ENCODE measurements at regions not wholly inside any gene's neighbourhood (a gene's known extent, or its start where the extent isn't known, plus 50 kb on each side); places are given as distances from the start of the nearest gene placed in this dataset.
"Not testable (repeated sequence)": the region's sequence is repeated elsewhere in the genome, so short reads cannot be mapped to it uniquely, and the experiment has no call there.

- DNase-seq = no peak
Measured at GRCh38 chr10:94232711-94233383, 129.9 kb downstream of the NOC3L start.

GRCh38 chr10:94235461-94235860, 127.3 kb downstream of the NOC3L start:
- no peak for DNase-seq

GRCh38 chr10:94238006-94238617, 124.6 kb downstream of the NOC3L start:
- DNase-seq = no peak

DNA sequence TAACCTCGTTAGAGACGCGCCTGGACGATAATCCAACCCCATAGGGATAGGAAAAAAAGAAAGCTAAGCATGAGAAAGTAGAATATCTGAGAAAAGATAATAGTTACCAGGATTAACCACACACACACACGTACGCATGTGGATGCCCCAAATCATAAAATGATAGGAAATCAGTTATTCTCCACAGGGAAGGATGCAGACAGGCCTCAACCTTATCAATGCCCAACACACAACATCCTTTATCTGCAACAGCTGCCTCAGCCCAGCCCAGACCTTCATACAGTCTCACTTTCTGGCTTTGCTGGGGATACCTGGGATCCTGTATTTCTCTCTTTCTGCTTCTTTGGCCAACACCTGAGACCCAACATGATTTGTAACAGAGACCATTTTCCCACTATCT, 123.0 kb downstream of the NOC3L start:
- DNase-seq = no peak

GRCh38 chr10:94240491-94240890, 122.2 kb downstream of the NOC3L start:
- DNase-seq = no peak

DNA sequence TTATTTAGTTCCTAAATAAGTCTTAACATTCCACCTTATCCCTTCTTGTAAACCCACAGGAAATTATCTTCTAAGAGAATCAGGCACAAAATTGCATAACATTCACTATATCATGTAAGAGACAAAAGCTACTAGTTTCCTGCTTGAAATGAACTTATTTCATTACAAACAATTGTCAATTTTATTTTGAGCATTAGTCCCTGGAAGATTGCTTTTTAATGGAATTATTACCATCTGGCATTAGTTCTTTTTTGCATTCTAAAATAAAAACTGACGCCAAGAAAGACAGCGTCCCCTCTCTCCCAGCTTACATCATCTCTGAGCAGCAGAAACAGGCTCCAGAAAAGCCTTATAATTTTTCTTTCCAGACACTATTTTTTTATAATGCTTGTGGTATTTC, 121.8 kb downstream of the NOC3L start:
- no peak for DNase-seq

- no peak for DNase-seq
Measured at GRCh38 chr10:94251098-94251497, 111.6 kb downstream of the NOC3L start.

- no peak for DNase-seq
Measured at GRCh38 chr10:94251568-94251967, 111.2 kb downstream of the NOC3L start.

- DNase-seq = not testable (repeated sequence)
Measured at GRCh38 chr10:94257407-94257806, 105.3 kb downstream of the NOC3L start.

- no peak for DNase-seq
Measured at GRCh38 chr10:94260455-94260854, 102.3 kb downstream of the NOC3L start.

- DNase-seq = no peak
Measured at GRCh38 chr10:94264085-94264484, 98.7 kb downstream of the NOC3L start.

DNA sequence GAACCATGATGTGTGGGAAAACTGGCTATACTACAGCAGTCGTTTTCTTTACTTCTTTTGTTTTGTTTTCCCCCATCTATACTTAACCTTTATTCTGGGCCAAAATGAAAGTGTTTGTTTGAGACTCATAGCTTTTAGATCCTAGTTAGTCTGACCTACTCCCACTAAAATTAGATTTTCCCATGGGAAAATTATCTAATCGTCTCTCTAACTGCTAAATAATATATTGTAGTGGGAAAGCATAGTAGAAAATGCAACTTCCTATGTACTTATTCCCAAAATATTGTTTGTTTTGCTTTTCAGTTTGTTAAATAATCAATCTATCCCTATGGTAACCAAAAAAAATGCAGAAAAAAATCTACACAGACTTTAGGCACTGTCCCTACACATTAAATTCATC, 96.6 kb downstream of the NOC3L start:
- DNase-seq = no peak

- no peak for DNase-seq
Measured at GRCh38 chr10:94268652-94269051, 94.1 kb downstream of the NOC3L start.

GRCh38 chr10:94274142-94274787, 88.5 kb downstream of the NOC3L start:
- no peak for DNase-seq

DNA sequence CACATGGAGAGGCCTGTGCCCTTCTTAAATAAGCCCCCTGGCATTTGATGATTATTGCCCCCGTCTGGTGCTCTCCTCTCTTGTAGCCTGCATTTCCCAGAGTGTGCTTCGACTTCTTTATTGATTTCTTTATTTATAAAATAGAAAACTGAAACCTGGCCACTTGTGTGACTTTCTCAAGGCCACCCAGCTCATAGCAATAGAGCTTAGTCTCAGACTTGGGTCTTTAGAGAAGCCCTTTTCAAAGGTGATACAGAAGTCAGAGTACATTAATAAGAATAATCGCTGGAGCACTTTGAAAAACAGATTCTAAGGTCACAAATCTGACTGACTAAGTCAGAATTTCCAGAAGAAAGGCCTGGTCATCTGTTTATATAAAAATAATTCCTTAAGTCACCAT, 86.6 kb downstream of the NOC3L start:
- DNase-seq = no peak

DNA sequence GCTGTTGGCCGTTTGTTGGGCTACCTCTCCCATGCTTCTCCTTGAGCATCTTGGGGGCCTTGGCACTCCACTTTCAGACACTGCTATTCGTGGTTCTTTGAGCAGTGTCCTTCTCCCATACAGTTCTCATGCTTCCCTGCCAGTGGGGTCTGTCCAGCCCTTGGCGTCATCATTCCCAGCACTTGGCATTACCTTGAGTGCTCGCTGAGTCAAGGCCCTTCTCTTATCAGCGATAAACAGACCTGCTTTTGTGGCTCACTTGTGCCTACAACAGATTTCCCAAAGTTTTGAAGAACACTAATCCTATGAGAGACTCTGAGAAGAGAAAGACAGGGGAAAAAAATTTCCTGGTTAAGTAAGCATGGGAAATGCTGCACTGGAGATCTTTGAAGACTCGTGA, 85.3 kb downstream of the NOC3L start:
- DNase-seq = no peak

- DNase-seq = no peak
Measured at GRCh38 chr10:94279835-94280709, 82.7 kb downstream of the NOC3L start.

- DNase-seq = no peak
Measured at GRCh38 chr10:94281654-94282053, 81.1 kb downstream of the NOC3L start.

DNA sequence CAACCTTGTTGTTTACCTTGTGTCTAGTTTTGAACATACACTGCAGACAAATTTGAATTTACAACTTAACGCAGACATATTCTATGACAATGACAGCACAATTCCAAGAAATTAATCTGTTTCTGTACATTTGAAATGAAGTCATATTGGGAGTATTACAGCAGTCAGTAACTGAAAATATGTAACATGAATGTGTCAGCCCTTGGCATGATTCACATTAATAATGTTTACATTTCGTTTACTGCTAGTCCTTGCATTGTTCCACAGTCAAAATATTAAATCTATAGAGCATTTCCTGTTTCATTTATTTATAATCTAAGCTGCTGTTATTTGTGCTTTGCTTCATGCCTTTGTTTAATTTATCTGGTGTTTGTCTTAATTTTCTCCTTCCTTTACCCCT, 80.4 kb downstream of the NOC3L start:
- DNase-seq = no peak

Measured in NCI-H446 treated with DMSO at 0.1 percent for 48 hours (cell line).